SK-N-SH (cell line): ENCODE measurements at regions not wholly inside any gene's neighbourhood (a gene's known extent, or its start where the extent isn't known, plus 50 kb on each side); places are given as distances from the start of the nearest gene placed in this dataset.

ENCODE experiments used
- CTCF ChIA-PET: fragments of 300-600, 350-600 bp; formaldehyde crosslinking; extraction: SDS; loops from one replicate; lab custom pipeline; 2021; lab: Yijun Ruan, JAX
- POLR2A ChIA-PET: fragments of 350-600 bp; sonication (Branson Sonifier 250); formaldehyde crosslinking; extraction: SDS; loops from one replicate; lab custom pipeline; 2020; ENCODE audit warnings: antibody characterized with exemption, inconsistent platforms; lab: Yijun Ruan, JAX
- DNase-seq: peaks from one replicate; pipeline ENCODE4 v3.0.0; 2012
- H2AFZ ChIP-seq: fragments of 200-600 bp; sonication (generic); 2 replicates; pipeline ENCODE4 v1.8.1; 2016; ENCODE audit warnings: antibody characterized with exemption, mild to moderate bottlenecking, low read depth
- H3F3A ChIP-seq: fragments of 200-600 bp; sonication (generic); replicated peaks from 2 replicates; pipeline ENCODE3; 2016; ENCODE audit warnings: antibody characterized with exemption, mild to moderate bottlenecking; ENCODE audit not compliant: insufficient read depth
- H3K27ac ChIP-seq, 2 experiments: fragments of 200-500 bp in 1 of 2; fragments of 200-600 bp in 1 of 2; sonication (Bioruptor generic) in 1 of 2; sonication (generic), shearing (Covaris generic) in 1 of 2; 2 replicates each; pipeline versions ENCODE4 v1.5.1 to v1.6.1; 2014 to 2016; ENCODE audit warnings: low read depth in 2 of 2, inconsistent platforms in 1 of 2, low read length in 1 of 2, mild to moderate bottlenecking in 1 of 2, mixed read lengths in 1 of 2
- H3K27me3 ChIP-seq: fragments of 200-600 bp; sonication (generic), shearing (Covaris generic); 2 replicates; pipeline ENCODE4 v1.6.1; 2016; ENCODE audit warnings: mixed run types; ENCODE audit not compliant: insufficient read depth
- H3K36me3 ChIP-seq, 2 experiments: fragments of 200-500 bp in 1 of 2; fragments of 200-600 bp in 1 of 2; sonication (Bioruptor generic) in 1 of 2; sonication (generic) in 1 of 2; replicated peaks in 1 of 2; 2 replicates each; pipeline versions ENCODE3 to v1.5.1; 2014 to 2016; ENCODE audit warnings: low read length in 1 of 2, mild to moderate bottlenecking in 1 of 2; ENCODE audit not compliant: insufficient read depth in 2 of 2, control insufficient read depth in 1 of 2
- H3K4me1 ChIP-seq, 2 experiments: fragments of 200-500 bp in 1 of 2; fragments of 200-600 bp in 1 of 2; sonication (Bioruptor generic) in 1 of 2; sonication (generic), shearing (Covaris generic) in 1 of 2; 2 replicates each; pipeline versions ENCODE4 v1.5.1 to v1.6.1; 2014 to 2016; ENCODE audit warnings: low read depth in 1 of 2, low read length in 1 of 2, mixed run types in 1 of 2; ENCODE audit not compliant: insufficient read depth in 2 of 2, control insufficient read depth in 1 of 2
- H3K4me2 ChIP-seq: fragments of 200-600 bp; sonication (generic), shearing (Covaris generic); 2 replicates; pipeline ENCODE4 v1.6.1; 2017; ENCODE audit warnings: mixed run types
- H3K4me3 ChIP-seq, 2 experiments: fragments of 200-500 bp in 1 of 2; fragments of 200-600 bp in 1 of 2; sonication (Bioruptor generic) in 1 of 2; sonication (generic), shearing (Covaris generic) in 1 of 2; 2 replicates each; pipeline versions ENCODE4 v1.5.1 to v1.8.1; 2014 to 2016; ENCODE audit warnings: low read depth in 2 of 2, inconsistent platforms in 1 of 2, low read length in 1 of 2, mild to moderate bottlenecking in 1 of 2, mixed read lengths in 1 of 2, moderate library complexity in 1 of 2
- H3K79me2 ChIP-seq: fragments of 200-600 bp; sonication (generic); 2 replicates; pipeline ENCODE4 v1.8.1; 2017; ENCODE audit warnings: mild to moderate bottlenecking; ENCODE audit not compliant: insufficient read depth
- H3K9ac ChIP-seq: fragments of 200-600 bp; sonication (generic); 2 replicates; pipeline ENCODE4 v1.6.1; 2017; ENCODE audit warnings: mixed run types
- H3K9me2 ChIP-seq: fragments of 200-600 bp; sonication (generic); 2 replicates; pipeline ENCODE4 v1.6.1; 2017; ENCODE audit warnings: mixed run types
- H3K9me3 ChIP-seq: fragments of 200-600 bp; sonication (generic); 2 replicates; pipeline ENCODE4 v1.6.1; 2017; ENCODE audit warnings: mixed run types, mild to moderate bottlenecking, moderate library complexity
- H4K20me1 ChIP-seq: fragments of 200-600 bp; sonication (generic); 2 replicates; pipeline ENCODE4 v1.6.1; 2017; ENCODE audit warnings: mild to moderate bottlenecking, mixed run types; ENCODE audit not compliant: insufficient read depth
- CHD2 ChIP-seq: fragments of 150-350 bp; IDR thresholded peaks from 2 replicates; pipeline ENCODE4 v1.6.1; 2018; ENCODE audit warnings: low read length; ENCODE audit not compliant: partially characterized antibody
- FOXM1 ChIP-seq: IDR thresholded peaks from 2 replicates; pipeline ENCODE4 v1.4.0; 2012; ENCODE audit warnings: low read depth, mild to moderate bottlenecking
- JUND ChIP-seq: IDR thresholded peaks from 2 replicates; pipeline ENCODE4 v1.4.0; 2012
- MEF2A ChIP-seq: IDR thresholded peaks from 2 replicates; pipeline ENCODE4 v1.4.0; 2012; ENCODE audit warnings: low read depth, borderline replicate concordance
- NFIC ChIP-seq: IDR thresholded peaks from 2 replicates; pipeline ENCODE4 v1.4.0; 2012; ENCODE audit warnings: borderline replicate concordance
- RCOR1 ChIP-seq: fragments of 150-350 bp; IDR thresholded peaks from 2 replicates; pipeline ENCODE4 v1.6.1; 2017; ENCODE audit warnings: antibody characterized with exemption, low read length
- RXRA ChIP-seq: IDR thresholded peaks from 2 replicates; pipeline ENCODE4 v1.4.0; 2012; ENCODE audit warnings: low read depth, mild to moderate bottlenecking, borderline replicate concordance
- SIN3A ChIP-seq: IDR thresholded peaks from 2 replicates; pipeline ENCODE4 v1.6.1; 2012; ENCODE audit warnings: low read depth, mild to moderate bottlenecking, low read length, moderate library complexity, borderline replicate concordance
- TCF12 ChIP-seq: IDR thresholded peaks from 2 replicates; pipeline ENCODE4 v1.4.0; 2012
- TEAD4 ChIP-seq: IDR thresholded peaks from 2 replicates; pipeline ENCODE4 v1.4.0; 2012; ENCODE audit warnings: mild to moderate bottlenecking, borderline replicate concordance; ENCODE audit not compliant: insufficient read depth
- WGBS: methylation state at CpG from one replicate; pipeline ENCODE4 v1.1.6; 2017; ENCODE audit warnings: low lambda C conversion rate; 5-methylcytosine and 5-hydroxymethylcytosine counted together
- TF ChIP-seq, protein P1 (sequence below): IDR thresholded peaks from 2 replicates; pipeline ENCODE4 v1.4.0; 2012; ENCODE audit warnings: low read depth
- TF ChIP-seq, protein P2 (sequence below): fragments of 200-600 bp; sonication (generic); IDR thresholded peaks from 2 replicates; pipeline ENCODE4 v1.6.1; 2017; ENCODE audit warnings: antibody characterized with exemption, mild to moderate bottlenecking, moderate library complexity

GRCh38 chr2:82239176-82239575 is 1934.6 kb upstream of the LRRTM1 start (continued):
- no peak for TF ChIP-seq NFIC

DNA sequence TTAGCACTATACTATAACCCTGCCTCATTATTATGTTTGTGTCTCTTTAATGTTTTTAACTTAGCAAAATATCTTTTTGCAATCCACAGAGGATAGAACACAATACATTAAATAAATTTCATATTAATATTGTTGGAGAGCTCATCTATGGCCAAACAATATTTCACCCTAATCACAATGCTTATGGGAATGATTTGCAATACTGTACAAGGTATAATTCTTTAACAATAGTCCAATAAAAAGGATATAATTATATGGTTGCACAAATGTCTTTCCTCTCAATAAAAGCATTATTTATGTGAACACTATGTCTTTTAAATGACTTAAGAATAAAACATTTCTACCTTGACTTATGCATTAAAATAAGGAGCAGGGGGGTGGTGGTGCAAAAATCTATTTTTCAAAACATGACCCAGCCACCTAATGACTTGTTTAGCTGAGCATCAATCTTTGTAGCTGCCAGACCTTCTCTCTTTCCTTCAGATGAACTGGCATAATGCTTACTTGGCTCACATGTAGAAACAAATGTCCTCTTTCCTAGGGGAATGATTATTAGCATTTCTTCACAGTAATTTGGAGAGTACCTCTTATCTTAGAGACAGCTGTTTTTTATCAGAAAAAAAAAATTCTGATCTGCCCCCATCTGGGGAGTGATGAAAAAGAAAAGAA is 1933.6 kb upstream of the LRRTM1 start:
- Histone ChIP-seq H4K20me1 (no peaks in the 10 kb centered on the region), H2AFZ (no peak overlapping the region), H3K79me2 (no peaks in the 10 kb centered on the region), H3K36me3 (no peaks in the 10 kb centered on the region), H3K27me3 (no peaks in the 10 kb centered on the region), H3K9me2 (no peaks in the 10 kb centered on the region), H3K4me1 (no peaks in the 10 kb centered on the region), H3F3A (no peaks in the 10 kb centered on the region), H3K9ac (no peak overlapping the region), H3K9me3 (no peaks in the 10 kb centered on the region), H3K27ac (no peak overlapping the region), H3K4me2 (no peak overlapping the region), H3K4me3 (no peak overlapping the region)
- TF ChIP-seq, protein P1, sequence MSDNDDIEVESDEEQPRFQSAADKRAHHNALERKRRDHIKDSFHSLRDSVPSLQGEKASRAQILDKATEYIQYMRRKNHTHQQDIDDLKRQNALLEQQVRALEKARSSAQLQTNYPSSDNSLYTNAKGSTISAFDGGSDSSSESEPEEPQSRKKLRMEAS: no peak
- no peak for TF ChIP-seq MEF2A
- no peak for TF ChIP-seq SIN3A
- no peak for TF ChIP-seq FOXM1
- no peak for TF ChIP-seq RCOR1
- CTCF ChIA-PET: no interaction called here
- DNase-seq: no peak
- POLR2A ChIA-PET: no interaction called here

DNA sequence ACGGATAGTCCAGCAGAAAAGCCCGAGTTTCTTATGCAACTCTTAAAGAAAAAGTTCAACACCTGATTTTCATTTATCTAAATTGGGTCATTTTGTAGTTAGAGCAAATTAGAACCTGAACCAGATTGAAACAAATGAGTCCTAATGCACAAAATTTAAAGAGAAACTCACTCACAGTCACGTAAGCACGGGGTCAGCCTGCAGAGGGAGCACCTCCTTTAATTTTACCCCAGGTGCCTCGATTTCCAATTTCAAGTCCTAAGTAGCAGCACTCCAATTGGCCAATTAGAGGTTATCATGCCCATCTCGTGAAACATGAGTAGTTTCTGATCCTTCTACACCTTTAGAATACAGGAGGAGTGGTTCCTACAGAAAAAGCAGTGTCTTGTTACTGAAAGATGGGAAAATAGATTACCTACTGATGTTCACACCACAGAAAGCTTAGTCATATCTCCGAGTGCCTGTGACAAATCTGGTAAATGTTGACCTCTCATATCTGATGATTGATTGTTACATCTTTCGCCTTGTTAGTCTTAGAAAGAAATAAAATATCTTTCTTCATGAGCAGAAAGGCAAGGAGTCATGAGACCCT is 1929.8 kb upstream of the LRRTM1 start:
- no peak overlapping the region for H2AFZ ChIP-seq
- H3F3A ChIP-seq: no peaks in the 10 kb centered on the region
- H3K4me3 ChIP-seq: peak overlapping the region in 1 of 2 experiments; percentile 9; a peak in 1 of 4 replicates
- DNase-seq: no peak
- H3K27me3 ChIP-seq: no peaks in the 10 kb centered on the region
- no peak overlapping the region for H3K9ac ChIP-seq
- no peaks in the 10 kb centered on the region for H3K79me2 ChIP-seq
- no peak overlapping the region for H3K27ac ChIP-seq
- H3K36me3 ChIP-seq: no peaks in the 10 kb centered on the region
- H3K9me3 ChIP-seq: no peaks in the 10 kb centered on the region
- POLR2A ChIA-PET: no interaction called here
- H3K9me2 ChIP-seq: no peaks in the 10 kb centered on the region
- H4K20me1 ChIP-seq: no peaks in the 10 kb centered on the region
- TF ChIP-seq, protein P2, sequence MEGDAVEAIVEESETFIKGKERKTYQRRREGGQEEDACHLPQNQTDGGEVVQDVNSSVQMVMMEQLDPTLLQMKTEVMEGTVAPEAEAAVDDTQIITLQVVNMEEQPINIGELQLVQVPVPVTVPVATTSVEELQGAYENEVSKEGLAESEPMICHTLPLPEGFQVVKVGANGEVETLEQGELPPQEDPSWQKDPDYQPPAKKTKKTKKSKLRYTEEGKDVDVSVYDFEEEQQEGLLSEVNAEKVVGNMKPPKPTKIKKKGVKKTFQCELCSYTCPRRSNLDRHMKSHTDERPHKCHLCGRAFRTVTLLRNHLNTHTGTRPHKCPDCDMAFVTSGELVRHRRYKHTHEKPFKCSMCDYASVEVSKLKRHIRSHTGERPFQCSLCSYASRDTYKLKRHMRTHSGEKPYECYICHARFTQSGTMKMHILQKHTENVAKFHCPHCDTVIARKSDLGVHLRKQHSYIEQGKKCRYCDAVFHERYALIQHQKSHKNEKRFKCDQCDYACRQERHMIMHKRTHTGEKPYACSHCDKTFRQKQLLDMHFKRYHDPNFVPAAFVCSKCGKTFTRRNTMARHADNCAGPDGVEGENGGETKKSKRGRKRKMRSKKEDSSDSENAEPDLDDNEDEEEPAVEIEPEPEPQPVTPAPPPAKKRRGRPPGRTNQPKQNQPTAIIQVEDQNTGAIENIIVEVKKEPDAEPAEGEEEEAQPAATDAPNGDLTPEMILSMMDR: 0 out of 2 replicates have a peak, but pooled peaks have one; percentile 24
- TF ChIP-seq MEF2A (no peak), JUND (no peak), RXRA (no peak), CHD2 (no peak), TEAD4 (no peak), TCF12 (no peak)
- 5% methylated on average over 8 of the region's 8 CpGs for WGBS
- CTCF ChIA-PET: no interaction called here
- no peaks in the 10 kb centered on the region for H3K4me1 ChIP-seq
- H3K4me2 ChIP-seq: no peak overlapping the region
